LoVo (cell line): ENCODE measurements at regions not wholly inside any gene's neighbourhood (a gene's known extent, or its start where the extent isn't known, plus 50 kb on each side); places are given as distances from the start of the nearest gene placed in this dataset.

ENCODE experiments used
- DNase-seq: peaks from one replicate; pipeline ENCODE4 v3.0.0-alpha.2; 2016; ENCODE audit warnings: low spot score

- DNase-seq, result no peak
These were observed 1123.7 kb downstream of the TDRD15 start for GRCh38 chr2:22247466-22247865.

- DNase-seq, result no peak
These were observed 1125.1 kb downstream of the TDRD15 start for GRCh38 chr2:22248851-22249250.

GRCh38 chr2:22253171-22253570 is 1129.4 kb downstream of the TDRD15 start:
- no peak for DNase-seq

- DNase-seq, result no peak
These were observed 1123.8 kb upstream of the KLHL29 start for GRCh38 chr2:22261165-22261564.

- no peak for DNase-seq
These were observed 1114.6 kb upstream of the KLHL29 start for GRCh38 chr2:22270341-22270740.

GRCh38 chr2:22273853-22274252 is 1111.1 kb upstream of the KLHL29 start:
- no peak for DNase-seq

- DNase-seq, result no peak
These were observed 1110.3 kb upstream of the KLHL29 start for GRCh38 chr2:22274661-22275060.

- no peak for DNase-seq
These were observed 1108.3 kb upstream of the KLHL29 start for GRCh38 chr2:22276696-22277095.

GRCh38 chr2:22279541-22279940 is 1105.4 kb upstream of the KLHL29 start:
- DNase-seq, result no peak

GRCh38 chr2:22281033-22281432 is 1103.9 kb upstream of the KLHL29 start:
- no peak for DNase-seq

- no peak for DNase-seq
These were observed 1102.8 kb upstream of the KLHL29 start for GRCh38 chr2:22282220-22282619.

GRCh38 chr2:22282916-22283315 is 1102.1 kb upstream of the KLHL29 start:
- DNase-seq, result no peak

GRCh38 chr2:22283436-22283835 is 1101.5 kb upstream of the KLHL29 start:
- no peak for DNase-seq

GRCh38 chr2:22290302-22290701 is 1094.7 kb upstream of the KLHL29 start:
- no peak for DNase-seq

- no peak for DNase-seq
These were observed 1094.0 kb upstream of the KLHL29 start for GRCh38 chr2:22290909-22291473.

GRCh38 chr2:22301228-22301627 is 1083.8 kb upstream of the KLHL29 start:
- no peak for DNase-seq

GRCh38 chr2:22326250-22326649 is 1058.7 kb upstream of the KLHL29 start:
- no peak for DNase-seq

GRCh38 chr2:22329211-22330154 is 1055.5 kb upstream of the KLHL29 start:
- DNase-seq, result no peak

GRCh38 chr2:22336414-22336813 is 1048.6 kb upstream of the KLHL29 start:
- DNase-seq, result no peak

GRCh38 chr2:22340716-22341115 is 1044.3 kb upstream of the KLHL29 start:
- no peak for DNase-seq

- DNase-seq, result no peak
These were observed 1037.7 kb upstream of the KLHL29 start for GRCh38 chr2:22347306-22347705.

- no peak for DNase-seq
These were observed 1034.4 kb upstream of the KLHL29 start for GRCh38 chr2:22350621-22351020.

GRCh38 chr2:22355816-22356433 is 1029.1 kb upstream of the KLHL29 start:
- DNase-seq, result no peak
